ENCODE measurements at regions not wholly inside any gene's neighbourhood (a gene's known extent, or its start where the extent isn't known, plus 50 kb on each side); places are given as distances from the start of the nearest gene placed in this dataset.
A peak's percentile ranks its signal among the peaks of the same experiment; 100 is the strongest.

DNA sequence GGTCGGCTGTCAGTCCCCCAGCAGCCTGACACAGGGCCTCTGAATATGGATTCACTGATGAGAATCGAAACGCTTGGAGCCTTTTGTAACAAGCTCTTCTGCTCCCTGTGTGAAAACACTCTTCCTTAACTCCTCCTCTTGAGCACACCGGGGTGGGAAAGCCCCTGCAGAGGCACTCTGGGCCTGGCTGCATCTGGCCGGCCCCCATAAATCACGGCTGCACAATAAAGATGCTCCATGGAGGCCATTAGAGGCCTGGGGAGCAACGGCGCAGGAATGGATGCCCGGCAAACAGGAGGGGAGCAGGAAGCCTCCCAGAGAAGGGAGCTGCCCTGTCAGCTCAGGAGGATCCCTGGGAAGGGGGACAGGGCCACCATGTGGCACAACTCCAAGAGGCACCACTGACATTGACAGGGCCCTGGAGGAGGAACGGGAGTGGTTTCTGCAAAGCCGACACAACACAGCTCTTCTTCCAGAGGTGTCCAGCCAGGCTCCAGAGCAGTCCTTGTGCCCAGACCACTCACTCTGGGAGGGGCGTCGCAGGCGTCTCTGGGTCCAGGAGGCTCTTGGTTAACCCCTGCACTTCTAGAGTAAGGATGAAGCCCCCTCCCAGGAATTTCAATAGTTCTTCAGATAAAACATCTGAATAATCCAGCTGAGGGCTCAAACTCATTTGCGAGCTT, 509.3 kb upstream of the PPP2R3A start:
- Mint-ChIP-seq H3K36me3 (ENCODE audit: low read depth, unreplicated experiment) (no peaks in the 10 kb centered on the region), H3K4me1 (ENCODE audit: unreplicated experiment) (no peaks in the 10 kb centered on the region), H3K9me3 (ENCODE audit: unreplicated experiment) (no peaks in the 10 kb centered on the region), H3K27ac (ENCODE audit: unreplicated experiment) (no peak overlapping the region), H3K4me3 (ENCODE audit: unreplicated experiment) (no peak overlapping the region), H3K27me3 (ENCODE audit: unreplicated experiment) (peaks cover 1% of the 10 kb centered on the region)
- DNase-seq (ENCODE audit: low spot score), result peak; percentile 31
- TF ChIP-seq, protein P1, sequence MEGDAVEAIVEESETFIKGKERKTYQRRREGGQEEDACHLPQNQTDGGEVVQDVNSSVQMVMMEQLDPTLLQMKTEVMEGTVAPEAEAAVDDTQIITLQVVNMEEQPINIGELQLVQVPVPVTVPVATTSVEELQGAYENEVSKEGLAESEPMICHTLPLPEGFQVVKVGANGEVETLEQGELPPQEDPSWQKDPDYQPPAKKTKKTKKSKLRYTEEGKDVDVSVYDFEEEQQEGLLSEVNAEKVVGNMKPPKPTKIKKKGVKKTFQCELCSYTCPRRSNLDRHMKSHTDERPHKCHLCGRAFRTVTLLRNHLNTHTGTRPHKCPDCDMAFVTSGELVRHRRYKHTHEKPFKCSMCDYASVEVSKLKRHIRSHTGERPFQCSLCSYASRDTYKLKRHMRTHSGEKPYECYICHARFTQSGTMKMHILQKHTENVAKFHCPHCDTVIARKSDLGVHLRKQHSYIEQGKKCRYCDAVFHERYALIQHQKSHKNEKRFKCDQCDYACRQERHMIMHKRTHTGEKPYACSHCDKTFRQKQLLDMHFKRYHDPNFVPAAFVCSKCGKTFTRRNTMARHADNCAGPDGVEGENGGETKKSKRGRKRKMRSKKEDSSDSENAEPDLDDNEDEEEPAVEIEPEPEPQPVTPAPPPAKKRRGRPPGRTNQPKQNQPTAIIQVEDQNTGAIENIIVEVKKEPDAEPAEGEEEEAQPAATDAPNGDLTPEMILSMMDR (IDR thresholded peaks at IDR 0.05; ENCODE audit: unreplicated experiment), result no peak

DNA sequence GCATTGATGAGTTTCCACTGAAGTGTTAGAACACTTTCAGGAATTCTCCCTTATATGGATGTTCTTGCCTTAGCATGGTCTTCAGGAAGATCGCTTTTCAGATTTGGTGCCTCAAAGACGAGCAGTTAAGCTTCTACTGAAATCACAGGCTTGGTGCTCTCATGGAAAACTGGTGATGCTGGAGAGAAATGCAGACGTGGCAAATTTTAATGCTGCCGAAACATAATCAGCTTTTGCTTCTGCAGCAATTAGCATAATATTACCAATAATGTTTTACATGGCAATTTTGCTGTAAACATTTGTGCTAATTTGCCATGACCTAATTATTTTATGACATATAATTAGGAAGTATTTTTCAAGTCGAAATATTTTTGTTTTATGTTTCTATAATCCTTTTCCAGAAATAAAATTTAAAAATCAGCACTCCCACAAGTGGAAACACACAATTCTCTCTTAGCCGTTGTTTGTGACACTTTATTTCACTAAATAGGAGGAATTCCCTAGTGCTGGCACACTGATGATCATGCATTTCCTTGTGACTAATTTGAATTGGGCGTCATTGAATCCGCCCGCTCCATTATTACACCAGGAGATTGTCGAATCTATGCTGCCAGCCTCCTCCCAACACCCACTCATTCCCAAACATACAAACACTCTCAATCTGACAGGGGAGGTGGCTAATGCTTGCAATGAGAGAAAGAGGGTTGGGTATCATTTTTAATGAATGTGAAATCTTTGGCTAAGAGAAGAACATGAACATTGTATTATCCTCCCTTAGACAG, 506.8 kb upstream of the PPP2R3A start:
- Mint-ChIP-seq H3K4me1 (ENCODE audit: unreplicated experiment) (no peaks in the 10 kb centered on the region), H3K27ac (ENCODE audit: unreplicated experiment) (no peak overlapping the region), H3K27me3 (ENCODE audit: unreplicated experiment) (peaks cover 1% of the 10 kb centered on the region), H3K4me3 (ENCODE audit: unreplicated experiment) (no peak overlapping the region), H3K36me3 (ENCODE audit: low read depth, unreplicated experiment) (no peaks in the 10 kb centered on the region), H3K9me3 (ENCODE audit: unreplicated experiment) (no peaks in the 10 kb centered on the region)
- no peak for DNase-seq (ENCODE audit: low spot score)
- TF ChIP-seq, protein P1 (IDR thresholded peaks at IDR 0.05; ENCODE audit: unreplicated experiment), result no peak

DNA sequence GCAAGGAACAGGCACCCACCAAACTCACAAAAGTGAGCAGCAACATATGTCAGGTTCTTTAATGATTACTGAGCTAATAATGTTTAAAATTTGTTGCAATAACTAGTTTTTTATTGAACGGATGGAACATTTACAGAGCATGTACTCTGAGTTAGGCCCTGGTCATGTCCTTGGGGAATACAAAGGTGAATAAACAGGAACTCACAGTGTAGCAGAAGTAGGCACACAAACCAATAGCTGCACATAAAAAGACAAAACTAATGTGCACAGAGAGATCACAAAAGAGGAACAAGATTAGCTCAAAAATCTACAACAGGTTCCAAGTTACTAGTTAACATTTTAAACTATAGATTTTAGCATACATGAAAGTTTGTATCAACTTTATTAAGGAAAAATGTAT, 505.3 kb upstream of the PPP2R3A start:
- no peaks in the 10 kb centered on the region for H3K9me3 Mint-ChIP-seq (ENCODE audit: unreplicated experiment)
- H3K4me3 Mint-ChIP-seq (ENCODE audit: unreplicated experiment), result no peak overlapping the region
- no peak for DNase-seq (ENCODE audit: low spot score)
- TF ChIP-seq, protein P1 (IDR thresholded peaks at IDR 0.05; ENCODE audit: unreplicated experiment), result no peak
- no peaks in the 10 kb centered on the region for H3K4me1 Mint-ChIP-seq (ENCODE audit: unreplicated experiment)
- no peak overlapping the region for H3K27ac Mint-ChIP-seq (ENCODE audit: unreplicated experiment)
- H3K27me3 Mint-ChIP-seq (ENCODE audit: unreplicated experiment), result peaks cover 1% of the 10 kb centered on the region
- no peaks in the 10 kb centered on the region for H3K36me3 Mint-ChIP-seq (ENCODE audit: low read depth, unreplicated experiment)

DNA sequence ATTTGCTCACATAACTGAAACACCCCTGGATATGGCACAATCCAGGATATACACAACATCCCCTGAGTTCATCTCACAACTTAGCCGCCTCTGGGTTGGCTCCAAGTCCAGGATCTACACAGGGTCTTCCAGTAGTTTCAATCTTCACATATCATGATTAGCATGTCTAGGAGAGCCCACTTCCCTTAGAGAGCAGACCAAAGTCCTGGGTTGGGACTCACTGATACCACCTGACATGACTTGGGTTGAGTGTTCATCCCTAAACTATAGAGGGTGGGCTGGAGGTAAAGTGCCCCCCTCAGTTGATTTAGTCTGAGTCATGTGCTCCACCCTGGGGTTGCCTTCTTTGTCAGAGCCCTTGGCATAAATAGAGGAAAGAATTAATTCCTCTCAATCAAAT, 493.6 kb upstream of the PPP2R3A start:
- peaks cover 6% of the 10 kb centered on the region for H3K27me3 Mint-ChIP-seq (ENCODE audit: unreplicated experiment)
- TF ChIP-seq, protein P1 (IDR thresholded peaks at IDR 0.05; ENCODE audit: unreplicated experiment), result no peak
- H3K4me1 Mint-ChIP-seq (ENCODE audit: unreplicated experiment), result no peaks in the 10 kb centered on the region
- H3K9me3 Mint-ChIP-seq (ENCODE audit: unreplicated experiment), result no peaks in the 10 kb centered on the region
- H3K36me3 Mint-ChIP-seq (ENCODE audit: low read depth, unreplicated experiment), result no peaks in the 10 kb centered on the region
- DNase-seq (ENCODE audit: low spot score), result no peak
- H3K4me3 Mint-ChIP-seq (ENCODE audit: unreplicated experiment), result no peak overlapping the region
- H3K27ac Mint-ChIP-seq (ENCODE audit: unreplicated experiment), result no peak overlapping the region

DNA sequence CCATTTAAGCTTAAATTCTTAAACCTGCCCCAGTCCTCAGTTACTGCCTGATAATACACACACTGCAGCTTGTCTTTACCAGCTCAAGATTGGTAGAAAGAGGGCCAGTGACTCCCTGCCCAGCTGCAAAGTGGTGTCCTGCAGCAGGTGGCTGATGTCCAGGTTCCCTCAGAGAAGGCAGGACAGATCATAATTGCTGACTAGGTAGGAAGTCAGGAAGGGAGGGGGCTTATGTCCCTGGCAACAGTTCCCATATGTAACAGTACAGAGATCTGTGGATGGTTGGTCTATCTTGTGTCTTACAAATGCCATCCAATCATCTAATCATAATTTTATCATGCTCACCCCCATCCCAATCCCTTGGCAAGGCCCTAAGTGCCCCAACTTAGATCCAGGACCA, 492.1 kb upstream of the PPP2R3A start:
- DNase-seq (ENCODE audit: low spot score), result no peak
- peaks cover 3% of the 10 kb centered on the region for H3K27me3 Mint-ChIP-seq (ENCODE audit: unreplicated experiment)
- TF ChIP-seq, protein P1 (IDR thresholded peaks at IDR 0.05; ENCODE audit: unreplicated experiment), result no peak
- no peaks in the 10 kb centered on the region for H3K4me1 Mint-ChIP-seq (ENCODE audit: unreplicated experiment)
- no peak overlapping the region for H3K4me3 Mint-ChIP-seq (ENCODE audit: unreplicated experiment)
- H3K27ac Mint-ChIP-seq (ENCODE audit: unreplicated experiment), result no peak overlapping the region
- H3K9me3 Mint-ChIP-seq (ENCODE audit: unreplicated experiment), result no peaks in the 10 kb centered on the region
- no peaks in the 10 kb centered on the region for H3K36me3 Mint-ChIP-seq (ENCODE audit: low read depth, unreplicated experiment)

Measured in endothelial cell (in vitro differentiated cells).